Inferior parietal cortex (tissue), 1 donor: ENCODE measurements at regions not wholly inside any gene's neighbourhood (a gene's known extent, or its start where the extent isn't known, plus 50 kb on each side); places are given as distances from the start of the nearest gene placed in this dataset.

Source experiments
- DNase-seq: peaks from one replicate; pipeline ENCODE4 v3.0.0-alpha.2; 2016; ENCODE audit errors: extremely low spot score

GRCh38 chr20:24777746-24778145, 171.3 kb upstream of the CST7 start:
- DNase-seq, result peak; percentile 27

GRCh38 chr20:24778585-24779031, 170.5 kb upstream of the CST7 start:
- no peak for DNase-seq

- no peak for DNase-seq
Measured at GRCh38 chr20:24779131-24779530, 169.9 kb upstream of the CST7 start.

- DNase-seq, result no peak
Measured at GRCh38 chr20:24779946-24780345, 169.1 kb upstream of the CST7 start.

- no peak for DNase-seq
Measured at GRCh38 chr20:24780674-24781417, 168.2 kb upstream of the CST7 start.

- peak; percentile 58 for DNase-seq
Measured at GRCh38 chr20:24781418-24781980, 167.6 kb upstream of the CST7 start.

GRCh38 chr20:24782301-24782700, 166.8 kb upstream of the CST7 start:
- no peak for DNase-seq

GRCh38 chr20:24782801-24783630, 166.1 kb upstream of the CST7 start:
- no peak for DNase-seq

- no peak for DNase-seq
Measured at GRCh38 chr20:24783631-24784492, 165.2 kb upstream of the CST7 start.

GRCh38 chr20:24784607-24785006, 164.5 kb upstream of the CST7 start:
- no peak for DNase-seq

- DNase-seq, result no peak
Measured at GRCh38 chr20:24785141-24786110, 163.6 kb upstream of the CST7 start.

GRCh38 chr20:24786111-24786495, 163.0 kb upstream of the CST7 start:
- DNase-seq, result no peak

GRCh38 chr20:24786646-24787045, 162.4 kb upstream of the CST7 start:
- no peak for DNase-seq

GRCh38 chr20:24787071-24787470, 162.0 kb upstream of the CST7 start:
- DNase-seq, result no peak

GRCh38 chr20:24787621-24788020, 161.4 kb upstream of the CST7 start:
- no peak for DNase-seq

GRCh38 chr20:24789877-24790276, 159.2 kb upstream of the CST7 start:
- no peak for DNase-seq

- no peak for DNase-seq
Measured at GRCh38 chr20:24790746-24791283, 158.3 kb upstream of the CST7 start.

- no peak for DNase-seq
Measured at GRCh38 chr20:24791953-24792352, 157.1 kb upstream of the CST7 start.

GRCh38 chr20:24792641-24793495, 156.2 kb upstream of the CST7 start:
- no peak for DNase-seq
